IPS-18c (cell line): ENCODE measurements at regions not wholly inside any gene's neighbourhood (a gene's known extent, or its start where the extent isn't known, plus 50 kb on each side); places are given as distances from the start of the nearest gene placed in this dataset.

Experiments used
- H3K4me3 ChIP-seq: 2 replicates; pipeline ENCODE4 v1.7.0; 2013; ENCODE audit warnings: low read depth, mild to moderate bottlenecking, low read length, moderate library complexity; ENCODE audit not compliant: insufficient read depth
- H3K9me3 ChIP-seq: one replicate; pipeline ENCODE4 v1.6.1; 2013; ENCODE audit warnings: mild to moderate bottlenecking, low read length, moderate library complexity; ENCODE audit not compliant: control insufficient read depth, insufficient read depth

GRCh38 chr5:56463944-56464571 is 230.9 kb upstream of the ANKRD55 start:
- no peak overlapping the region for H3K4me3 ChIP-seq

GRCh38 chr5:56461584-56461983 is 228.5 kb upstream of the ANKRD55 start:
- Histone ChIP-seq H3K9me3 (no peaks in the 10 kb centered on the region), H3K4me3 (no peak overlapping the region)

More at GRCh38 chr5:56463944-56464571, 230.9 kb upstream of the ANKRD55 start:
- H3K9me3 ChIP-seq: no peaks in the 10 kb centered on the region

- H3K9me3 ChIP-seq: no peaks in the 10 kb centered on the region
- no peak overlapping the region for H3K4me3 ChIP-seq
Measured at GRCh38 chr5:56460681-56461191, 227.6 kb upstream of the ANKRD55 start.

DNA sequence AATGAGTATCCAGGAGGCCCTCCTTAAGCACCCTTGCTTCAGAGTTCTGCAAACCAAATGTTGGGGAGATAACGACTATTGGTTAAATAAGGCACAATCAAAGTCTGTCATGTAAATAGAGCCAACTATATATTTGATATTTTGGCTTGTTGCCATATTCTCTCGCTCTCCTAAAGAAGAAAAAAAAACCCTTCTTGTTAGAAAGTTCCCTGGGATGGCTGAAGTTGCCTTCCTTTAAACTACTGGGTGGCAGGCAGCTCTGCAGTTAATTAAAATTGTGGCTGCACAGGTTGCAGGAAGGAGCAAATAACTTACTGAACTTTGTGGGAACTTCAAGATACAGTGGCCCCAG is 227.0 kb upstream of the ANKRD55 start:
- no peaks in the 10 kb centered on the region for H3K9me3 ChIP-seq
- no peak overlapping the region for H3K4me3 ChIP-seq

DNA sequence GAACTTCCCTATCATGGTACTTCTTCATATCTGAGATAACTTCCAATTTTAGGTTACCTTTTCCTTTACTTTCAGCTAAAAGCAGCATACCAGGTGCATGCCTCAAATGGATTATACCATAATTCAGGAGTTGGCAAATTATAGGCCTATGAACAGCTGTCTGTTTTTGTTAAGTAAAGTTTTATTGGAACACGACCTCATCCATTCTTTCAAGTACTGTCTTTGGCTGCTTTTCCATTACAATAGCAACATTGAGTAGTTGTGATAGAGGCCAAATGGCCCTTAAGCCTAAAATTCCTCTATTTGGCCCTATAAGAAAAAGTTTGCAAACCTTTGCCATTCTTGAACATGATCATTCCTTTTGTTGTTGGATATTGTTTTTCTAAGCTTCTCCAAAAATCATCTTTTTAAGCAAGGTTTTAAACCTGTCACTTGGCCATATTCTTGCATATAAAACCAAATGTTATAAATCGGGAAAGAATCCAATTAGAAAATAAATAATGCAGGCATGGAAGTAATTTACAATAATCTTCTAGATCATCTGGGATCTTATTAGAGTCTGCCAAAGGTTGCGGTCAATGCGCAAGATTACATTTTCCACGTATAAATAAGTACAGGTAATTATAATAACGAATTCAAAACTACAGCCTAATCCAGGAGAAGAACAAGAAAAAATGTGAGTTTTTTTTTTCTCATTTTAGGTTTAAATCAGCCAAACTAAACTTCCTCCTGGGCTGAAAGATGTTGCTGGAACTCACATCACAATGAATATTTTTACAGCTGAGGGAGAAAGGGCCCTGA is 226.5 kb upstream of the ANKRD55 start:
- Histone ChIP-seq H3K9me3 (no peaks in the 10 kb centered on the region), H3K4me3 (no peak overlapping the region)

DNA sequence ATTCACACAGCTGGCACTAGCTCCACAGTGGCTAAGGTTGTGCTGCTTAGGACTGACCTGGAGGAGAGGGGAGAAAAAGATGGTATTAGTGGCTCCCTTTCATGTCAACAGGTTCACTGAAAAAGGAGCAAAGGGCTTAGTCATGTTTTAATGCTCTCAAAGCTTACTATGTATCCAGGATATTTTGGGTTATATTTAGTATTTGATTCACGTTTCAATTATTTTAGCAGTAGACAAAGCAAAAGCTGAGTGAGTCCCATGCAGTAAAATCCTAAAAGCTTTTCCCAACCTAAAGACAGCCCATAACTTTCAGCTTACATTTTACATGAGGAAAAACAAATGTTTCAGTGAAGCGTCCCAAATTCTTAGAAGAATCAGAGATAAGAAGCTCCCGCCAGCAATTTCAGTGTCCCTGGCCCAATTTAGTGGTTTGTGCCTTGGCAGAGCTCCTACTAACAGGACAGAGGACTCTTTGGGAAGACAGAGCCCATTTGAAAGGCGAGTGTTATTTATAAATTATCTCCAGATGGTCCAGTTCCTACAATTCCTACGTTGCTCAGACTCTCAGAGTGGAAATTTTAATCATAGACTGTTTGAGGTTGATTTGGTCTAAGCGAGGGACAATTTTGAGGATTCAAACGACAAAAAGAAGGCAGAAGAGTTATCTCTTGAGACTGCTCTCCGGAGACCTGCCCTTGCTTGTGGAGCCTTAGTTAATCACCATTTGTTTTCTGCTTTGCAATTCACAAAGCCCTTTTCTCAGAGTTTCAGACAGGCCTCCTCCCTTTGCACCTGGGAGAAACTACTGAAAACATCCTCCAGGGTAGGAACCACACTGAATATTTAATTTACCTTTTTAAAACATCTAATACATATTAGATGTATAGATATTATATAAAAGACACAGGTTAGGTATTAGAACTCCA is 225.0 kb upstream of the ANKRD55 start:
- H3K4me3 ChIP-seq: no peak overlapping the region
- H3K9me3 ChIP-seq: no peaks in the 10 kb centered on the region

DNA sequence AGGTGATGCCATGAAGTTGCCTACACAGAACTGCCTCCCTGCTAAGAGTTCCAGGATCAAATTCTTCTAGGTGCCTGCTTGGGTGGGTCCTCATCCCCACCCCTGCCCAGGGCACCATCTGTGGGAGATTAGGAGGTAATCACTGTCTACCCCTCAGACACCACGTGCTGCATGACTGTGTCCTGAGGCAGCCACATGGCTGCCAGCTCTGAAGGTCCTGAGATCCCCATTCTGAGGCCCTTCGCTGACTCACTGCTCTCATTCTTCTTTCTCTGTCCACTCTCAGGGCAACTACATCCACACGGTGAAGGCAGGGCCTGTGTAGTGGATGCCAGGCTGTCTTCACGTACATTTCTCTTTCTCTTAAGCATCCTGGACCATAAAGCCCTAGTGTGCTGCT is 222.9 kb upstream of the ANKRD55 start:
- no peaks in the 10 kb centered on the region for H3K9me3 ChIP-seq

DNA sequence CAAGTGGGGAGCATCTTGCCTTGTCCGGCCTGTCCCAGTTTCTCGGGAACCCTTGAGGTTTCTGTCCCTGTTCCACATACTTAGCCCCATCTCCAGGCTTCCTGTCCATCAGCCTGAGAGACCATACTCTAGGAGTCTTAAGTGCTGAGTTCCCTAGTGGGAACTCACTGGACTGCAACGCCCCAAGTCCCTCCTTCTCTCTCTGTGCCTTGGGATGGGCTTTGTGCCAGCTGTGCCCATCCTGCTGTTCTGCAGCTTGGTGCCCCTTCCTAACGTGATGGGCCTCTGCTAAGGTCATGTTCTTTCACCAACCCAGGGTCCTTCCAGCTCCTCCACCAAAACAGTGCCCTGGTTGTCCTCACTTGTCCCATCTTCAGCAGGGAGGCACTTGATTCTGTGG is 222.3 kb upstream of the ANKRD55 start:
- H3K9me3 ChIP-seq: no peaks in the 10 kb centered on the region

More for the DNA sequence above, 222.9 kb upstream of the ANKRD55 start:
- no peak overlapping the region for H3K4me3 ChIP-seq

DNA sequence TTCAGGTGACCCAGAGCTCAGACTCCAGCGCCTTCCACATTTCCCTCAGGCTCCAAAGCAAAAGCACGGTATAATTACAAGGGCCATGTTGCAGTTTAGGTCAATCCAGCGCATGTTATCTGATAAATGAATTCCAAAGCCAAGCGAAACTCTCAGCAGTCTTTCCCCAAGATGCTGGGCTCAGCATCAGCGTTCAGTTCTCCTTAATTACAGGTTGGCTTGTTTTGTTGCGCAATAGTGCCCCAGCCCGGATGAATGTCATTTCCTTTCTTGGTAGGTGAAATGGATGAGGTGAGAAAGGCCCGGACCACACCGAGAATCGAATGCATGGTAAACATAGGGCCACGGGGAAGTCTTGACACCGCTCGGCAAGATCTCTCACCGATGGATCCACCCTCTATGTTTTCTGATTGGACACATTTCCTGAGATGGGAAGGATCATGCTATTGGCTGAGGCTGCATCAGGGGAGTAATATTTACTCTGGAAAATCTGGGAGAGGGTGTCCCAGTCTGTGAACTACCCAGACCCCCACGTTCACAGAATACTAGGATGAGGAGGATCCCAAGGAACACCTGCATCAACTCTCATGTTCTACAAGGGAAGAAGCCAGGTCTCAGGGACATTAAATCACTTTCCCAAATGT is 221.2 kb upstream of the ANKRD55 start:
- Histone ChIP-seq H3K9me3 (no peaks in the 10 kb centered on the region), H3K4me3 (no peak overlapping the region)

More for the DNA sequence above, 222.3 kb upstream of the ANKRD55 start:
- no peak overlapping the region for H3K4me3 ChIP-seq

DNA sequence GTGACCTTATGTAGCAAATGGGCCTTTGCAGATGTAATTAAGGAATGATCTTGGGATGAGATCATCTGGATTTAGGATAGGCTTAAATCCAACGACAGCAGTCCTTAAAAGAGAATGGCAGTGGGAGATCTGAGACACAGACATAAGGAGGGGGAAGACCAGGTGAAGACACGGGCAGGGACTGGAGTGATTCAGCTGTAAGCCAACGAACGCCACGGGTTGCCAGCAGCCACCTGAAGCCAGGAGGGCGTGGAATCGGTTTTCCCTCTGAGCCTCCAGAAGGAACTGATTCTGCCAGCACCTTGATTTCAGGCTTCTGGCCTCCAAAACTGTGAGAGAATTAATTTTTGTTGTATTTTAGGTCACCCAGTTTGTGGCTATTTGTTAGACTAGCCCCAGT is 218.6 kb upstream of the ANKRD55 start:
- H3K9me3 ChIP-seq: no peaks in the 10 kb centered on the region
- no peak overlapping the region for H3K4me3 ChIP-seq

DNA sequence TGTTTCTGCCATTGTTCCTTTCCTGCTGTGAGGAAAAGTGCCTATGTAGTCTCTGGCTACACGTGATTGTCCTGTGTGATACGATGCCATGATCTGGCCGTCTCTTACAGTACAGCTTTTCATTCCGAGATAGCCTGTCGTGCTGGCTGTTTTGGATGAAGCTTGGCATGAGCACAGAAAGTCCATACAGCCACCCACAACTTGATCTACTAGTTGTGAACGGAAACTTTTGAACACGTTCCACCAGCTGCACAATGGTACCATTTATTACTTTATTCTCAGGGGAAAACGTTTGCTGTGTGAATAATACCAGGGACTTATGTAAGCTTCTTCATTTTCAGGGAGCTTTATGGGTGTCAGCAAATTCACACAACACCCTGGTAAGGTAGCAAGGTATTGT is 217.6 kb upstream of the ANKRD55 start:
- no peak overlapping the region for H3K4me3 ChIP-seq
- no peaks in the 10 kb centered on the region for H3K9me3 ChIP-seq

DNA sequence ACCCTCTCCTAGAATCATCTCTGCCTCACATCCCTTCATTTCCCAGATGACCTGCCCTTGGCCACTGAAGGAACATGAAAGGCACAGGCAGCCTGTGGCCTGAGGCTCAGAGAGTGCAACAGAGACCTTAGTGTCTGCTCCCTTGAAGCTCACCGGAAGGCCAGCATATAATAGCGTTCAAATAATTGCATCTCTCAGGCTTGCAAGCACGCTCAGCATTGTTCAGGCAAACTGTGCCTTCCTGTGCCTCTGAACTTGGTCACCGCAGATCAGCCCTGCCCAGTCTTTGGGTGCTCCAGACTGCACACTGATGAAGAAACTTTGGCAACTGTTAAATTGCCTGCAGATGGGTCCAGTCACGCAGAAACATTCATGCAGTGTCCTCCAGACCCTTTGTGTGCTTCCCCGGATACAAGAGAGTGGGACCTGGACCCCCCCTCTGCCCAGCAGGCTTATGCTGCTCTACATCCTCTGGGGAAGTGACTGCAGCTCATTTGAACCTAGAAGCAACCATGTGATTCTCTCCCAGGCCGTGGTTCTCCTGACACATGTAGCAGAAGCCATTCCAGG is 216.0 kb upstream of the ANKRD55 start:
- H3K4me3 ChIP-seq: no peak overlapping the region
- H3K9me3 ChIP-seq: no peaks in the 10 kb centered on the region

DNA sequence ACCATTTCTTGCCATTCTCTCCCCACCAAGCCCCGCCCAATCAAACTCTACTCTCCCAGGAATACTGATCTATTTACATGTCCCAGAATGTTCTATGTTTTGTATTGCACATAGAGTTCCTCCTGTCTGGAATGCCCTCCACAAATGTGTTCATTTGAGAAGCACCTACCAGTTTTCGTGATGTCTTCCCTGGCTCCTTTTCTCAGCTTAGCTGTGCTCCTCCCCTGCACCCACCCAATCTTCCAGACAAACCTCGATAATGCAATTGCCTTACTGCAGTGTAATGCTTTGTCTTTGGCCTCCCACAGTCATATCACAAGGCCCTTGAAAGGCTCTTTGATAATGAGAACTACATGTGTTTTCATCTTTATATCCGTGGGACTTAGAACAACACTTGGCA is 214.5 kb upstream of the ANKRD55 start:
- Histone ChIP-seq H3K4me3 (no peak overlapping the region), H3K9me3 (no peaks in the 10 kb centered on the region)

GRCh38 chr5:56447232-56447631 is 214.1 kb upstream of the ANKRD55 start:
- Histone ChIP-seq H3K9me3 (no peaks in the 10 kb centered on the region), H3K4me3 (no peak overlapping the region)

GRCh38 chr5:56446728-56447127 is 213.6 kb upstream of the ANKRD55 start:
- no peaks in the 10 kb centered on the region for H3K9me3 ChIP-seq
- H3K4me3 ChIP-seq: no peak overlapping the region

DNA sequence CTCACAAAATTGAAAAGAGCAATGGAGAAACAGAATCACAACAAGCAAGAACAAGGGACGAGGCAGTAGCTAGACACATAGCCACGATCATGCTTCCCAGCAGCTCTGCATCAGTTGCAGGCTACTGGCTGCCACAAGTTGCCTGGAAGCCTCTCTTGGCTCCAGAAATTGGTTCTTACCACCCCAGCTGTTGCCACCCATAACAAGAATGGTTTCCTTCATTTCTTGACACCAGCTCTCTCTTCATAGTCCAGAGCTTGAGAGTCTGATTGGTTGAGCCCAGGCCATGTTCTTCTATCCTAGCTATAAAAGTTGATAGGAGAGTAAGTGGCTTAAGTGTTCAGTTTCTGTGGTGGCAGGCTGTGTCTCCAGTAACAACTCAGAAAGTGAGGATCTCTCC is 210.7 kb upstream of the ANKRD55 start:
- no peaks in the 10 kb centered on the region for H3K9me3 ChIP-seq
- H3K4me3 ChIP-seq: no peak overlapping the region
